GM13976 (cell line): ENCODE measurements at regions not wholly inside any gene's neighbourhood (a gene's known extent, or its start where the extent isn't known, plus 50 kb on each side); places are given as distances from the start of the nearest gene placed in this dataset.
"Not testable (repeated sequence)": the region's sequence is repeated elsewhere in the genome, so short reads cannot be mapped to it uniquely, and the experiment has no call there.

Experiments used
- DNase-seq: peaks from one replicate; pipeline ENCODE4 v3.0.0; 2012; ENCODE audit warnings: low spot score
- in situ Hi-C: fragments of 300-500 bp; cut with MboI; formaldehyde crosslinking; loops from one replicate; pipeline ENCODE4 v1.12.0; 2022; ENCODE audit warnings: low sequenced_read_pairs, mixed read lengths, inconsistent platforms; ENCODE audit not compliant: unreplicated experiment
- TF ChIP-seq, protein P1 (sequence below): IDR thresholded peaks from 2 replicates; pipeline ENCODE4 v1.5.1; 2012; ENCODE audit warnings: borderline replicate concordance, mild to moderate bottlenecking; ENCODE audit not compliant: insufficient read depth; ENCODE audit errors: extremely low read depth, missing control alignments, control extremely low read depth

DNA sequence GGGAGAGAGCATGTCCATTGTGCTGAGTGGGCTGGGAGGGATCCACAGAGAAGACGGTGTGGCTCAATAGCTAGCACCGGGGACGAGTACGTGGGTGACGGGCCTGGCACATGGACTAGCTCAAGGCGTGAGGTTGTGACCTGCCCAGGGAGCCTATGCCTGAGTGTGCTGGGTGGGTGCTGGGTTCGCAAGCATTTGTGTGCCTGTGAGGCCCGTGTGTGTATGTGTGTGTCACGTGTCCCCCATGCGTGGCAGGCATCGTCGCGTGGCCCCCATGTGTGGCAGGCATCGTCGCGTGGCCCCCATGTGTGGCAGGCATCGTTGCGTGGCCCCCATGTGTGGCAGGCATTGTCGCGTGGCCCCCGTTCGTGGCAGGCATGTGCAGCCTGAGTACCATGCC lies 109.2 kb downstream of the TMEM121 start:
- DNase-seq, result no peak
- TF ChIP-seq, protein P1, sequence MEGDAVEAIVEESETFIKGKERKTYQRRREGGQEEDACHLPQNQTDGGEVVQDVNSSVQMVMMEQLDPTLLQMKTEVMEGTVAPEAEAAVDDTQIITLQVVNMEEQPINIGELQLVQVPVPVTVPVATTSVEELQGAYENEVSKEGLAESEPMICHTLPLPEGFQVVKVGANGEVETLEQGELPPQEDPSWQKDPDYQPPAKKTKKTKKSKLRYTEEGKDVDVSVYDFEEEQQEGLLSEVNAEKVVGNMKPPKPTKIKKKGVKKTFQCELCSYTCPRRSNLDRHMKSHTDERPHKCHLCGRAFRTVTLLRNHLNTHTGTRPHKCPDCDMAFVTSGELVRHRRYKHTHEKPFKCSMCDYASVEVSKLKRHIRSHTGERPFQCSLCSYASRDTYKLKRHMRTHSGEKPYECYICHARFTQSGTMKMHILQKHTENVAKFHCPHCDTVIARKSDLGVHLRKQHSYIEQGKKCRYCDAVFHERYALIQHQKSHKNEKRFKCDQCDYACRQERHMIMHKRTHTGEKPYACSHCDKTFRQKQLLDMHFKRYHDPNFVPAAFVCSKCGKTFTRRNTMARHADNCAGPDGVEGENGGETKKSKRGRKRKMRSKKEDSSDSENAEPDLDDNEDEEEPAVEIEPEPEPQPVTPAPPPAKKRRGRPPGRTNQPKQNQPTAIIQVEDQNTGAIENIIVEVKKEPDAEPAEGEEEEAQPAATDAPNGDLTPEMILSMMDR, result no peak
- in situ Hi-C loops, result no loop called here

DNA sequence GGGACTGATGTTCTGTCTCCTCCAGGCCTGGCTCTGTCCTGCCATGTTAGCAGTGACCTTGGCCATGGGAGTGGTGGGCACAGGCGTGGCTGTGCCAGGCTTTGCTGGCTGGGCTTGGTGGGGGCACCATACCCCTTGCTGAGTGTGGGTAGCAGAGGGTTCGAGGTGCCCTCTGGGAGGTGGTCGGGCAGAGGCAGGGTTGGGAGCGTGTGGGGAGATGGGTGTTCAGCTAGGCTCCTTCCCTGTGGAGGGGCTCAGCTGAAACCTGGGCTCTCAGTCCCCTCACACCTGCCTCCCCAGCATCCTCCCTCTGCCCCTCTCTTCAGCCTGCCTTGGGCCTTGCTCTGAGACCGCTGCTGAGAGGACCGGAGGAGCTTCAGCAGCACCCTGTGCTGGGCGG lies 109.6 kb downstream of the TMEM121 start:
- DNase-seq, in situ Hi-C loops: not testable (repeated sequence)

DNA sequence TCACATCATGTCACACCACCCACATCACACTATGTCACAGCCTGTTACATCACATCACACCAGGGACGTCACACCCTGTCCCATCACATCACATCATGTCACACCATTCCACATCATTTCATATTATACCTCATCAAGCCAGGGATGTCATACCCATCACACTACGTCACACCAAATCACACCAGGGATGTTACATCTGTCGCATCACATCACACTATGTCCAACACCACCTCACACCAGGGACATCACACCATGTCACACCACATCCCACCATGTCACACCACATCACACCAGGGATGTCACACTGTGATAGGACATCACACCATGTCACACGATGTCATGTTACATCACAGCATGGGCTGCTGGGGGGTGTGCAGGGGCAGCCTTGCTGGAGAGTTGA lies 110.6 kb downstream of the TMEM121 start:
- DNase-seq, result no peak
- TF ChIP-seq, protein P1, result no peak
- in situ Hi-C loops, result no loop called here

DNA sequence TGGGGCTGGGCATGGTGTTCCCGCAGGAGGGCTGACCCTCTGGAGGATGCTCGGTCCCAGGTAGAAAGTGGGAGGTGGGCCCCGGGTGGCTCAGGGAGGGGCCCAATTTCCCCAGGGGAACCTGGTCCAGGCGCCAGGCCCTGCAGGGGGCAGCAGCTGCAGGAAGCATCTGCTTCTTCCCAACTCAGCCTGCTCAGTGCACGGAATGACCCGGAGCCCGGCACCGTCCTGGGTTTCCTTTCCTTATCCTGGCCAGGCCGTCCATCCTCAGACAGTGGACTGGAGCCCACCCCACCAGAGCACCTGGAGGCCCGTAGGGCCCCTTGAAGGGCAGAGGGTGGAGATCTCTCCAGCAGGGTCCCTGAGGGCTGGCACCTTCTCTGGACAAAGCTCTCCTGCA lies 111.0 kb downstream of the TMEM121 start:
- DNase-seq, in situ Hi-C loops: not testable (repeated sequence)

DNA sequence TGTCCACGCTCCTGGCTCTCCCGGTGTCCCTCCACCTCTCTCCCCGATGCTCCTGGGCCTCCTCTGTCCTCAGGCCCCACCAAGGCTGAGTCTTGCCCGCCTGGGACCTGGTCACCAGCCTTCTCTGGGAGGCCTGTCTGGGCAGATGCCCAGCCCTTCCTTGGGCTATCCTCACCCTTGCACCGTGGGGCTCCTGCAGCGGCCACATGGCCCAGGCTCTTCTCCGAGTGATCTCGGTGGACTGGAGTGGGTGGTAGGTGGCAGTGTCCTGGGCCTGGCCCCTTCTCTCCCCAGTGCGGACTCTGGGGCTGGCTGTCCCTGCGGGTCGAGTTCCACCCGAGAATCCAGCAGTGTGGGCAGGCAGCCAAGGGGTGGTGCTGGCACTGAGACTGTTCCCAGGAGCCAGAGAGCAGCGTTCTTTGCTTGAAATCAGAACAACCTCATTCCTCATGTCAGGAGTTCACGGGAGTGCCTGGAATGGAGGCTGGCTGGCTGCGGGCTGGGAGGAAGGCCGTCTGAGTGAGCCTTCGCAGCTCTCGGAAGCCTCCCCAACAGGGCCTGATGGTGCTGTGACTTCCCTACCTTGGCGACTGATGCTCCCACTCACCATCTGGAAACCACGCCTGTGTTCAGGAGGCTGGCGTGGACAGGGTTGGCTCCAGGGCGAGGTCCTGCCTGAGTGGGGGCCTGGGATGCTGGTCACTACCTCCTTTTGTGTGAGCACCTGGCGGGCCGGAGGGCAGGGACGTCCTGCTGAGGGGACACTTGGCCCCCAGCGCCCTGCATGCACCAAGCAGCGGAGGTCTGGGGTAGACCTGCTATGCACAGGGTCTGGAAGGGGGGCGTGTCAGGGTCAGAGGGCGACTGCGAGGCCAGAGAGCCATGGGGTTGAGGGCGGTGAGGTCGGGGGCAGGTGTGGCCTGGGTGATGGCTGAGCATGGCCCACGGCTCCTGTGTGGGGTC lies 113.9 kb downstream of the TMEM121 start:
- in situ Hi-C loops, DNase-seq: not testable (repeated sequence)

DNA sequence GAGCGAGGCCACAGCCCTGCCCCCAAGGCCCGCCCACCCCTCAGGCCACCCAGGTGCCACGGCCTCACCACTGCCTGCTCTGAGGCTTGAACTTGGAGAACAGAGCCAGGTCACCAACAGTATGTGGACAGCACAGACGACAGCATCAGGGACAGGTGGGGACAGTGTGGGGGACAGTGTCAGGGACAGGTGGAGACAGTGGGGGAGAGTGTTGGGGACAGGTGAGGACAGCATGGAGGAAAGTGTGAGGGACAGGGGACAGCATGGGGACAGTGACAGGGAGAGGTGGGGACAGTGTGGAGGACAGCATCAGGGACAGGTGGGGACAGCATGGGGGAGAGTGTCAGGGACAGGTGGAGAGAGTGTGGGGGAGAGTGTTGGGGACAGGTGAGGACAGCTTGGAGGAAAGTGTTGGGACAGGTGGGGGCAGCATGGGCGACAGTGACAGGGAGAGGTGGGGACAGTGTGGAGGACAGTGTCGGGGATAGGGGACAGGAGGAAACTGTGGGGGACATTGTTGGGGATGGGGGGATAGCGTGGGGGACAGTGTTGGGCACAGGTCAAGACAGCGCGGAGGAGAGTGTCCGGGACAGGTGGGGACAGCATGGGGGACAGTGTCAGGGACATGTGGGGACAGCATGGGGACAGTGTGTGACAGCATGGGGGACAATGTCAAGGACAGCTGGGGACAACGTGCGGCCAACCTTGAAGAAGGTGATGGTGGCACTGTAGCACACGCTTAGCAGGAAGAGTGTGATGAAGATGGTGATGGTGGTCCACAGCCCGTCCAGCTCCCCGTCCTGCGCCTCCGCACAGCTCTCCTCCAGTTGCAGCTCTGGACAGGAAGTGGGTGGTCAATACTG lies 114.9 kb downstream of the TMEM121 start:
- TF ChIP-seq, protein P1, result no peak
- in situ Hi-C loops, result no loop called here
- DNase-seq, result no peak

DNA sequence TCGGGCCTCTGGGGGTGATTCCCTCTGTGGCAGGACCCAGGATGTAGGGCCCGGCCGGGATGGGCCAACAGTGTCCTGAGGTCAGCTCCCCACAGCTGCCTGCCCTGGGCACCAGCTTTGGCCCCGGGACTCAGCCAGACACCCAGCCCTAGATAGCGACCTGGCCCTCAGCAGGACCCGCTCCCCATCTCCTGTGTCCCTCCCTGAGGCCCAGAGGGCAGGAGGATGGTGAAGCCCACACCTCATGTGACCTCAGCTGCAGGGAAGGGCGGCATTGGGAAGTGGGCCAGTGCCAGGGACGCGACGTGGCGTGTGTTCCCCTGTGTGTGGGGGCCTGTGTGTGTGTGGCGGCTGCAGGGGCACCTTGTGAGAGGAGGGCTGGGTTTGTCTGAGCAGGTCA lies 115.6 kb downstream of the TMEM121 start:
- DNase-seq, result not testable (repeated sequence)

DNA sequence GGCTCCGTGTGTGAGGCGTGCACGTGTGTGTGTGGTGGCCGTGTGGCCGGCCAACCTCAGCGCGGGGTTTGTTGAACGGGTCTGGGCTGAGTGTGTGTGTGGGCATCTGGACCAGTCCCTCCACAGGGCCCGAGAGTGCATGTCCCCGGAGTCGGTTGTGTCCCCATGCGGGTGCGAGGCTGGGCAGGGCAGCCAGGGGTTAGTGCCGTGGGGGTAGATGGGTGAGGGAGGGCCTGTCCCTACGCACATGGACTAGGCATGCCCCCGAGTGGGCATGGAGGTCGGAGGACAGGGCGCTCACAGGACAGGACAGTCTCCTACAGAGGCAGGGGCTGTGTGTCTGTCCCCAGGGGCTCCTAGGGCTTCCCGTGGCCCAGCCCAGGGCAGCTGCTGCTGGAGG lies 116.1 kb downstream of the TMEM121 start:
- DNase-seq, in situ Hi-C loops: not testable (repeated sequence)

More for the DNA sequence above, 115.6 kb downstream of the TMEM121 start:
- in situ Hi-C loops, result not testable (repeated sequence)

DNA sequence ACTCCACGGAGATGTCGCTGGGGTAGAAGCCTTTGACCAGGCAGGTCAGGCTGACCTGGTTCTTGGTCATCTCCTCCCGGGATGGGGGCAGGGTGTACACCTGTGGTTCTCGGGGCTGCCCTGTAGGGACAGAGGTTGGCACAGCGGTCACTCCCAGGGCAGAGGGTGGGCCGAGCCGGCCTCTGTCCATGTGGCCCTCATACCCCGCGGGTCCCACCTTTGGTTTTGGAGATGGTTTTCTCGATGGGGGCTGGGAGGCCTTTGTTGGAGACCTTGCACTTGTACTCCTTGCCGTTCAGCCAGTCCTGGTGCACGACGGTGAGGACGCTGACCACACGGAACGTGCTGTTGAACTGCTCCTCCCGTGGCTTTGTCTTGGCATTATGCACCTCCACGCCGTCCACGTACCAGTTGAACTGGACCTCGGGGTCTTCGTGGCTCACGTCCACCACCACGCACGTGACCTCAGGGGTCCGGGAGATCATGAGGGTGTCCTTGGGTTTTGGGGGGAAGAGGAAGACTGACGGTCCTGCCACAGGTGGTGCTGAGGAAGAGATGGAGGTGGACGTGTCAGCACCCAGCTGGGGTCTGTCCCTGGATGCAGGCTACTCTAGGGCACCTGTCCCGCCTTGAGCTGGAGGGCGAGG lies 117.1 kb downstream of the TMEM121 start:
- DNase-seq, in situ Hi-C loops: not testable (repeated sequence)

DNA sequence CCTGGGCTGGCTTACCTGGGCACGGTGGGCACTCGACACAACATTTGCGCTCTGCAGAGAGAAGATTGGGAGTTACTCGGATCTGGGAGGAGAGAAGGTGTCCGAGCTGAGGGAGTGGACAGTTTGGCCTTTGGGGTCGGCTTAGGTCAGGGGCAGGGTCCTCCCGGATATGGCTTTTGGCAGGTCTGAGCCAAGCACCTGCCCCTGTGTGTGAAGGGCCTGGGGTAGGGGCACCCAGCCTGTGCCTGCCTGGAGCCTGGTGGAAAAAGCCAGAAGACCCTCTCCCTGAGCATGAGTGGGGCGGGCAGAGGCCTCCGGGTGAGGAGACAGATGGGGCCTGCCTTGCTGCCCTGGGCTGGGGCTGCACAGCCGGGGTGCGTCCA lies 117.7 kb downstream of the TMEM121 start:
- in situ Hi-C loops, DNase-seq: not testable (repeated sequence)

DNA sequence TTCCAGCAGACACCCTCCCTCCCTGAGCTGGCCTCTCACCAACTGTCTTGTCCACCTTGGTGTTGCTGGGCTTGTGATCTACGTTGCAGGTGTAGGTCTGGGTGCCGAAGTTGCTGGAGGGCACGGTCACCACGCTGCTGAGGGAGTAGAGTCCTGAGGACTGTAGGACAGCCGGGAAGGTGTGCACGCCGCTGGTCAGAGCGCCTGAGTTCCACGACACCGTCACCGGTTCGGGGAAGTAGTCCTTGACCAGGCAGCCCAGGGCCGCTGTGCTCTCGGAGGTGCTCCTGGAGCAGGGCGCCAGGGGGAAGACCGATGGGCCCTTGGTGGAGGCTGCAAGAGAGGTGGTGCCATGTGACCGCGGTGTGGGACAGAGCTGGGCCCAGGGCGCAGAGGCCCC lies 118.1 kb downstream of the TMEM121 start:
- DNase-seq, in situ Hi-C loops: not testable (repeated sequence)

DNA sequence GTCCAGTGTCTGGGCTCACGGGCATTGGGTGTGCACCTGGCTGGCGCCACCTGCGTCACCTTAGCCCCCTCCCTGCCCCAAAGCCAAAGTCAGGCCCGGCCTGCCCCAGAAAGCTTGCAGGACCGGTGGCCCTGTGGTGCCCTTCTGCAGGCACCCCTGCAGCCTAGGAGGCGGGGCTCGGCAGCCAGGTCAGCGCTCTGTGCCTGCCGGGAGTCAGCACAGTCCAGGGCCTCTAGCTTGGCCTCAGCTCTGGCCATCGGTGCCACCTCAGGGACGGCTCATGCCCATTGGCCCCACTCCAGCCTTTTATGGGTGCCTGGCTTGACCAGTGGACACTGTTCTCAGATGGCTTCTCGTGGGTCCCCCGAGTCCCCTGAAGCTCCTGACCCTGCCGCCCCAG lies 118.5 kb downstream of the TMEM121 start:
- in situ Hi-C loops, DNase-seq: not testable (repeated sequence)

DNA sequence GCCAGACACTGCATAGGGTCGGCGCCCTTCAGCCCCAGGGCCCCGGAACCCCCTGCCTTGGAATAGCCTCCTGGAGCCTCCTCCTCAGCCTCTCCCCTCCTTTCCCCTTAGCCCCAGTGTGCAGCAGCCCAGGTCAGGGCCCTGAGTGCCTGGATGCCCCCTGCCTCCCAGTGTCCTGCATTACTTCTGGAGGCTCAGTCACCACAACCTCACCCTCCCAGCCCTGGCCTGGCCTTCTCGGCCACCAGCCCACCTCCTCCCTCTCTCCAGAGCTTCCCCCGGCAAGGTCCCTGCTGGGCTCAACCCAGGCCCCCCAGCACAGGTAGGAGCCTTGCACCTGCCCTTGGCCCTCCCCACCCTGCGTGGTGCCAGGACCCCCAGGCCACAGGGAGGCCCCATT lies 119.0 kb downstream of the TMEM121 start:
- DNase-seq, in situ Hi-C loops: not testable (repeated sequence)
